ENCODE measurements at regions not wholly inside any gene's neighbourhood (a gene's known extent, or its start where the extent isn't known, plus 50 kb on each side); places are given as distances from the start of the nearest gene placed in this dataset.

GRCh38 chr10:28973309-28973972, 296.1 kb downstream of the BAMBI start:
- TF ChIP-seq CTCF (IDR thresholded peaks at IDR 0.05): no peak
- no peak for TF ChIP-seq POLR2AphosphoS5 (IDR thresholded peaks at IDR 0.05)
